Stomach (tissue), 8 donors: ENCODE measurements at regions not wholly inside any gene's neighbourhood (a gene's known extent, or its start where the extent isn't known, plus 50 kb on each side); places are given as distances from the start of the nearest gene placed in this dataset.

Experiments used
- DNase-seq, 2 donors: peaks; one replicate each; pipeline versions ENCODE4 v3.0.0 to v3.0.0-alpha.2; 2013 to 2019
- H3K27ac ChIP-seq, 5 donors: fragments of 200-600 bp in 4 of 5; sonication (generic) in 4 of 5; one replicate each; pipeline ENCODE4 v1.5.1; 2013 to 2019; ENCODE audit warnings: mild to moderate bottlenecking in 1 of 5, moderate library complexity in 1 of 5
- H3K27me3 ChIP-seq, 3 donors: fragments of 200-600 bp; sonication (generic); one replicate each; pipeline ENCODE4 v1.5.1; 2017 to 2019; ENCODE audit warnings: mixed run types in 1 of 3
- H3K36me3 ChIP-seq, 4 donors: fragments of 200-600 bp; sonication (generic); 1 replicate in 3 of 4; 2 replicates in 1 of 4; pipeline ENCODE4 v1.5.1; 2016 to 2019
- H3K4me1 ChIP-seq, 4 donors: fragments of 200-600 bp; sonication (generic); one replicate each; pipeline ENCODE4 v1.5.1; 2016 to 2019
- H3K4me3 ChIP-seq, 4 donors: fragments of 200-600 bp; sonication (generic) in 3 of 4; one replicate each; pipeline ENCODE4 v1.5.1; 2016 to 2019; ENCODE audit warnings: mild to moderate bottlenecking in 1 of 4
- H3K9me3 ChIP-seq, 4 donors: fragments of 200-600 bp; sonication (generic); one replicate each; pipeline ENCODE4 v1.5.1; 2016 to 2019
- EP300 ChIP-seq: sonication (generic); formaldehyde crosslinking; IDR thresholded peaks from one replicate; pipeline ENCODE4 v1.6.1; 2017; ENCODE audit warnings: antibody characterized with exemption
- POLR2A ChIP-seq, 4 donors: fragments of 450-650 bp; IDR thresholded peaks; one replicate each; pipeline ENCODE4 v1.6.1; 2016; ENCODE audit warnings: antibody characterized with exemption in 4 of 4, control low read depth in 2 of 4, mild to moderate bottlenecking in 1 of 4, moderate library complexity in 1 of 4
- POLR2AphosphoS5 ChIP-seq, 3 donors: sonication (generic); formaldehyde crosslinking; IDR thresholded peaks; one replicate each; pipeline ENCODE4 v1.6.1; 2016; ENCODE audit warnings: antibody characterized with exemption in 3 of 3
- WGBS, 5 donors: extraction: QIAGEN DNeasy Blood & Tissue Kit in 3 of 5; methylation state at CpG; one replicate each; pipeline versions ENCODE4 v1.1.5 to v1.1.7; 2013 to 2018; 5-methylcytosine and 5-hydroxymethylcytosine counted together
- intact Hi-C: fragments of 100-400 bp; cut with DNase I; formaldehyde crosslinking; loops from one replicate; pipeline ENCODE4 v1.15.1; 2023; ENCODE audit warnings: low total_unique reads
- TF ChIP-seq, protein P1 (sequence below), 7 experiments: fragments of 450-650 bp in 4 of 7; fragments of 200-600 bp in 3 of 7; sonication (generic) in 3 of 7; IDR thresholded peaks; one replicate each; pipeline ENCODE4 v1.5.1; 2016 to 2019; ENCODE audit warnings: antibody characterized with exemption in 7 of 7, control low read depth in 2 of 7, mild to moderate bottlenecking in 1 of 7
- donor health status: healthy with polysubstance abuse.
- donor health status: Bipolar disorder and iron deficiency.
- donor health status: healthy.

DNA sequence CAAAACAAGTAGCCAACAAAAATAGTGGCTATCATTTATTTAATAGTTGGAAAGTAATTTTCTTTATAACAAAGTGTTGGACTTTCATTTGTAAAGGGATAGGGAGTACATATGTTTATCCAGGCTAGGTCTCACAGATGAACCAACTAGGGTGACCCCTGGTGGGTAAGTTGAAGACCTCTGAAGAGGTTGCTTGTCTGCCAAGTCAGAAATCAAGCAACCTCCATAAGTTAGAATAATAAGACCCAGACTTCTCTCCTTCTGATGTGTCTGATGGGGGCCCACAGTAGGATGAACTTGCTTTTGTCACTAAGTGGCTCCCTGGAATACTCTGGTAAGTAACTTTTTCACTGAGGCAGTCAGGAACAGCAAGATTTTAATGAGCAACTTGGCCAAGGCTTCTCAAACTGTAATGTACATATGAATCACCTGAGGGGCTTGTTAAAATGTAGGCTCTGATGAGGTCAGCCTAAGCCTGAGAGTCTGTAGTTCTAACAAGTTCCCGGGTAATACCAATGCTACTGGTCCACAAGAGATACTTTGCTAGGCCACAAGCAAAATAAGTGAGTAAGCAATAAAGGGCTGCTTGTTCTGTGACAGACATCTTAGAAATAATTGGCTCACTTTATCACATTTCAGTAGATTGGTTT, 319.6 kb downstream of the PIK3C3 start:
- Histone ChIP-seq H3K27me3 (no peaks in the 10 kb centered on the region), H3K36me3 (no peaks in the 10 kb centered on the region), H3K27ac (no peak overlapping the region), H3K4me1 (peaks cover 0 to 12% (median 2%) of the 10 kb centered on the region in 4 donors), H3K4me3 (no peak overlapping the region), H3K9me3 (no peaks in the 10 kb centered on the region)
- intact Hi-C loops = no loop called here
- 0 to 94% (median 15%) methylated on average over 1 of the region's 1 CpG for WGBS, 5 donors
- DNase-seq = no peak
- TF ChIP-seq, protein P1, sequence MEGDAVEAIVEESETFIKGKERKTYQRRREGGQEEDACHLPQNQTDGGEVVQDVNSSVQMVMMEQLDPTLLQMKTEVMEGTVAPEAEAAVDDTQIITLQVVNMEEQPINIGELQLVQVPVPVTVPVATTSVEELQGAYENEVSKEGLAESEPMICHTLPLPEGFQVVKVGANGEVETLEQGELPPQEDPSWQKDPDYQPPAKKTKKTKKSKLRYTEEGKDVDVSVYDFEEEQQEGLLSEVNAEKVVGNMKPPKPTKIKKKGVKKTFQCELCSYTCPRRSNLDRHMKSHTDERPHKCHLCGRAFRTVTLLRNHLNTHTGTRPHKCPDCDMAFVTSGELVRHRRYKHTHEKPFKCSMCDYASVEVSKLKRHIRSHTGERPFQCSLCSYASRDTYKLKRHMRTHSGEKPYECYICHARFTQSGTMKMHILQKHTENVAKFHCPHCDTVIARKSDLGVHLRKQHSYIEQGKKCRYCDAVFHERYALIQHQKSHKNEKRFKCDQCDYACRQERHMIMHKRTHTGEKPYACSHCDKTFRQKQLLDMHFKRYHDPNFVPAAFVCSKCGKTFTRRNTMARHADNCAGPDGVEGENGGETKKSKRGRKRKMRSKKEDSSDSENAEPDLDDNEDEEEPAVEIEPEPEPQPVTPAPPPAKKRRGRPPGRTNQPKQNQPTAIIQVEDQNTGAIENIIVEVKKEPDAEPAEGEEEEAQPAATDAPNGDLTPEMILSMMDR (IDR thresholded peaks at IDR 0.05) = no peak
- TF ChIP-seq POLR2AphosphoS5 (IDR thresholded peaks at IDR 0.05) (no peak), POLR2A (IDR thresholded peaks at IDR 0.05) (no peak), EP300 (no peak)

- intact Hi-C loops = no loop called here
- peaks cover 0 to 12% (median 2%) of the 10 kb centered on the region in 4 donors for H3K4me1 ChIP-seq
- H3K9me3 ChIP-seq = no peaks in the 10 kb centered on the region
- TF ChIP-seq EP300 = no peak
- TF ChIP-seq POLR2A (IDR thresholded peaks at IDR 0.05) = no peak
- TF ChIP-seq POLR2AphosphoS5 (IDR thresholded peaks at IDR 0.05) = no peak
- TF ChIP-seq, protein P1 (IDR thresholded peaks at IDR 0.05) = no peak
- DNase-seq = no peak
- H3K27ac ChIP-seq = no peak overlapping the region
- no peaks in the 10 kb centered on the region for H3K36me3 ChIP-seq
- no peak overlapping the region for H3K4me3 ChIP-seq
- WGBS, 5 donors = 55 to 65% (median 62%) methylated on average over 2 of the region's 2 CpGs
- no peaks in the 10 kb centered on the region for H3K27me3 ChIP-seq
Observed at GRCh38 chr18:42275138-42275535, 320.1 kb downstream of the PIK3C3 start.

DNA sequence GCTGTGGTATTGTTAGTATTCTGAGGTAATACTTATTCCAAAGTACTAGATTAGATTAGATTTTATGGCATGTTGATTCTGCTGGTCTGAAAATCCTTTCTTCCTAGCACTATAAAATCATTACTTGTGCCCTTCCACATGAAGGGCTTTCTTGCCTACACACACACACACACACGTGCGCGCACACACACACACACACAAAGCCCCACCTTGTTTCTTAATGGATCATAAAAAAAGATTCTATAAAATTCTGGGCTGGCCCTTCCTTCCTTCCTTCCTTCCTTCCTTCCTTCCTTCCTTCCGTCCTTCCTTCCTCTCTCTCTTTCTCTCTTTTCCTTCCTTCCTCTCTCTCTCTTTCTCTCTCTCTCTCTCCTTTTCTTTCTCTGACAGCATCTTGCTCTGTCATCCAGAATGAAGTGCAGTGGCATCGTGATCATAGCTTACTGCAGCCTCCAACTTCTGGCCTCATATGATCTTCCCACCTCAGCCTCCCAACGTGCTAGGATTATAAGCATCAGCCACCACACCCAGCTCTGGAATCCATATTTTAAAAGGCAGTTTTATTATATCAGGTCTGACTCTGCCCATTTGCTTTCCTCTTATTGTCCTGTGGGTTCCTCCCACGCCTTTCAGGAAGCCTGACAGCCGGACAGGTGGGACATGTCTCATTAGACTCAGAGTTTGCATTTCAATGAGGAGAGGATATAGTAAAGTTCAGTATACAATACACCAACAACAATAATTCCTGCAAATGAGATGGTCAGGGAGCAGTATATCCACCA, 321.1 kb downstream of the PIK3C3 start:
- H3K27ac ChIP-seq = no peak overlapping the region
- H3K9me3 ChIP-seq = no peaks in the 10 kb centered on the region
- peaks cover 0 to 12% (median 2%) of the 10 kb centered on the region in 4 donors for H3K4me1 ChIP-seq
- H3K27me3 ChIP-seq = no peaks in the 10 kb centered on the region
- DNase-seq = no peak
- intact Hi-C loops = no loop called here
- H3K36me3 ChIP-seq = no peaks in the 10 kb centered on the region
- 51 to 65% (median 57%) methylated on average over 7 to 8 of the region's 8 CpGs for WGBS, 5 donors
- no peak overlapping the region for H3K4me3 ChIP-seq
- TF ChIP-seq POLR2A (IDR thresholded peaks at IDR 0.05) = no peak
- no peak for TF ChIP-seq EP300
- TF ChIP-seq, protein P1 (IDR thresholded peaks at IDR 0.05) = no peak
- TF ChIP-seq POLR2AphosphoS5 (IDR thresholded peaks at IDR 0.05) = no peak

DNA sequence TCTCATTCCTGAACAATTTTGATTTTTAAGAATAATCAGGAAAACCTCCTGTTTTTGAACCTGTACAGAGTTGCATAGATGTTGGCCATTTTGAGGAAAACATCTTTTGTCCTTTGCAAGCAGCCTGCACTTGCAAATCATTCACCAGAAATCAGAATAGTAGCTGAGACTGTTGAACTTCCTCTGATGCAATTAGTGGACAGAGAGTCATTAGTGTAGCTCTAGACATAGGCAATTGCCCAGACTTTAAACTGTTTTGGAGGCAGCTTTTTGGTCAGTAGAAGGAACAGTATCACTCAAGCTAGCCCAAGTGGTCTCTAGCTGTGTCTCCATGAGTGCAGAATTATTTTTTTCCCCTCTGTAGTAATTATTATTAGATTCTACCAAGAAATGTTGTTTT, 326.1 kb downstream of the PIK3C3 start:
- Histone ChIP-seq H3K4me1 (no peaks in the 10 kb centered on the region), H3K36me3 (no peaks in the 10 kb centered on the region), H3K27ac (no peak overlapping the region), H3K9me3 (no peaks in the 10 kb centered on the region), H3K4me3 (no peak overlapping the region), H3K27me3 (no peaks in the 10 kb centered on the region)
- intact Hi-C loops = no loop called here
- no peak for DNase-seq
- TF ChIP-seq POLR2AphosphoS5 (IDR thresholded peaks at IDR 0.05) = no peak
- TF ChIP-seq, protein P1 (IDR thresholded peaks at IDR 0.05) = no peak
- no peak for TF ChIP-seq POLR2A (IDR thresholded peaks at IDR 0.05)
- no peak for TF ChIP-seq EP300
